ENCODE measurements at regions not wholly inside any gene's neighbourhood (a gene's known extent, or its start where the extent isn't known, plus 50 kb on each side); places are given as distances from the start of the nearest gene placed in this dataset.
"Not testable (repeated sequence)": the region's sequence is repeated elsewhere in the genome, so short reads cannot be mapped to it uniquely, and the experiment has no call there.

GRCh38 chr5:92268343-92268742, 885.2 kb upstream of the ARRDC3 start:
- DNase-seq (no peak), ATAC-seq (no peak)
- Mint-ChIP-seq H3K36me3 (ENCODE audit: low read depth) (no peaks in the 10 kb centered on the region), H3K4me1 (ENCODE audit: low read depth) (no peaks in the 10 kb centered on the region), H3K27me3 (no peaks in the 10 kb centered on the region), H3K27ac (no peak overlapping the region), H3K4me3 (no peak overlapping the region), H3K9me3 (no peaks in the 10 kb centered on the region)
- CTCF ChIA-PET = no interaction called here
- POLR2A ChIA-PET = no interaction called here
- TF ChIP-seq CTCF (IDR thresholded peaks at IDR 0.05) = no peak
- intact Hi-C loops (cut with micrococcal nuclease) = no loop called here

- DNase-seq (no peak), ATAC-seq (no peak)
- no peak for TF ChIP-seq CTCF (IDR thresholded peaks at IDR 0.05)
- no peaks in the 10 kb centered on the region for H3K9me3 Mint-ChIP-seq
- intact Hi-C loops (cut with micrococcal nuclease) = no loop called here
- ChIA-PET POLR2A (no interaction called here), CTCF (no interaction called here)
- H3K27ac Mint-ChIP-seq = no peak overlapping the region
- H3K27me3 Mint-ChIP-seq = no peaks in the 10 kb centered on the region
- H3K36me3 Mint-ChIP-seq (ENCODE audit: low read depth) = no peaks in the 10 kb centered on the region
- no peak overlapping the region for H3K4me3 Mint-ChIP-seq
- no peaks in the 10 kb centered on the region for H3K4me1 Mint-ChIP-seq (ENCODE audit: low read depth)
Observed at GRCh38 chr5:92267830-92268229, 884.7 kb upstream of the ARRDC3 start.

- no peaks in the 10 kb centered on the region for H3K36me3 Mint-ChIP-seq (ENCODE audit: low read depth)
- ChIA-PET POLR2A (no interaction called here), CTCF (no interaction called here)
- H3K9me3 Mint-ChIP-seq = no peaks in the 10 kb centered on the region
- DNase-seq = no peak
- intact Hi-C loops (cut with micrococcal nuclease) = no loop called here
- H3K4me1 Mint-ChIP-seq (ENCODE audit: low read depth) = no peaks in the 10 kb centered on the region
- no peak overlapping the region for H3K4me3 Mint-ChIP-seq
- ATAC-seq = no peak
- no peaks in the 10 kb centered on the region for H3K27me3 Mint-ChIP-seq
- TF ChIP-seq CTCF (IDR thresholded peaks at IDR 0.05) = no peak
- no peak overlapping the region for H3K27ac Mint-ChIP-seq
Observed at GRCh38 chr5:92265804-92266203, 882.7 kb upstream of the ARRDC3 start.

- POLR2A ChIA-PET; H3K27ac Mint-ChIP-seq; intact Hi-C loops (cut with micrococcal nuclease); H3K36me3 Mint-ChIP-seq (ENCODE audit: low read depth); H3K27me3 Mint-ChIP-seq; H3K4me1 Mint-ChIP-seq (ENCODE audit: low read depth); CTCF ChIA-PET; H3K4me3 Mint-ChIP-seq; ATAC-seq; DNase-seq: not testable (repeated sequence)
- peaks cover 15% of the 10 kb centered on the region for H3K9me3 Mint-ChIP-seq
Observed at GRCh38 chr5:92255605-92256004, 872.5 kb upstream of the ARRDC3 start.

- no peaks in the 10 kb centered on the region for H3K36me3 Mint-ChIP-seq (ENCODE audit: low read depth)
- ChIA-PET POLR2A (no interaction called here), CTCF (no interaction called here)
- no peaks in the 10 kb centered on the region for H3K27me3 Mint-ChIP-seq
- intact Hi-C loops (cut with micrococcal nuclease) = no loop called here
- no peak overlapping the region for H3K4me3 Mint-ChIP-seq
- no peak for ATAC-seq
- H3K9me3 Mint-ChIP-seq = peaks cover 18% of the 10 kb centered on the region
- H3K4me1 Mint-ChIP-seq (ENCODE audit: low read depth) = no peaks in the 10 kb centered on the region
- H3K27ac Mint-ChIP-seq = no peak overlapping the region
- TF ChIP-seq CTCF (IDR thresholded peaks at IDR 0.05) = no peak
- DNase-seq = no peak
Observed at GRCh38 chr5:92248518-92248917, 865.4 kb upstream of the ARRDC3 start.

- no peaks in the 10 kb centered on the region for H3K27me3 Mint-ChIP-seq
- DNase-seq (no peak), ATAC-seq (no peak)
- H3K9me3 Mint-ChIP-seq = no peaks in the 10 kb centered on the region
- H3K36me3 Mint-ChIP-seq (ENCODE audit: low read depth) = no peaks in the 10 kb centered on the region
- intact Hi-C loops (cut with micrococcal nuclease) = no loop called here
- no peak for TF ChIP-seq CTCF (IDR thresholded peaks at IDR 0.05)
- no peak overlapping the region for H3K27ac Mint-ChIP-seq
- H3K4me1 Mint-ChIP-seq (ENCODE audit: low read depth) = no peaks in the 10 kb centered on the region
- CTCF ChIA-PET = no interaction called here
- POLR2A ChIA-PET = no interaction called here
- H3K4me3 Mint-ChIP-seq = no peak overlapping the region
Observed at GRCh38 chr5:92242170-92242569, 859.1 kb upstream of the ARRDC3 start.

Data from activated CD8-positive, alpha-beta T cell treated with anti-CD3 and anti-CD28 coated beads for 36 hours (primary cell).